Kidney tubule cell (primary cell): ENCODE measurements at regions not wholly inside any gene's neighbourhood (a gene's known extent, or its start where the extent isn't known, plus 50 kb on each side); places are given as distances from the start of the nearest gene placed in this dataset.
"Not testable (repeated sequence)": the region's sequence is repeated elsewhere in the genome, so short reads cannot be mapped to it uniquely, and the experiment has no call there.

Experiments used
- DNase-seq: peaks from one replicate; pipeline ENCODE4 v3.0.0-alpha.2; 2018; ENCODE audit warnings: low spot score

GRCh38 chr15:89028036-89028435 is 60.2 kb upstream of the ABHD2 start:
- no peak for DNase-seq

GRCh38 chr15:89030311-89030710 is 57.9 kb upstream of the ABHD2 start:
- no peak for DNase-seq

GRCh38 chr15:89031637-89032285 is 56.5 kb upstream of the ABHD2 start:
- not testable (repeated sequence) for DNase-seq

GRCh38 chr15:89034305-89034704 is 54.0 kb upstream of the ABHD2 start:
- DNase-seq = peak; percentile 12

- DNase-seq = no peak
Observed at GRCh38 chr15:89035150-89035549, 53.1 kb upstream of the ABHD2 start.

GRCh38 chr15:89035658-89036057 is 52.6 kb upstream of the ABHD2 start:
- no peak for DNase-seq

GRCh38 chr15:89038146-89038545 is 50.1 kb upstream of the ABHD2 start:
- DNase-seq = no peak
